ENCODE measurements at regions not wholly inside any gene's neighbourhood (a gene's known extent, or its start where the extent isn't known, plus 50 kb on each side); places are given as distances from the start of the nearest gene placed in this dataset.
"Not testable (repeated sequence)": the region's sequence is repeated elsewhere in the genome, so short reads cannot be mapped to it uniquely, and the experiment has no call there.

- ChIA-PET POLR2A (interaction anchor here (0.6 to 1.5 kb wide), 2 partner anchors 128 to 179 kb away, joined by 3 to 5 read pairs; no protein-coding TSS in a partner anchor), CTCF (no interaction called here)
- Mint-ChIP-seq H3K27me3 (no peaks in the 10 kb centered on the region), H3K4me3 (no peak overlapping the region), H3K9me3 (no peaks in the 10 kb centered on the region), H3K27ac (no peak overlapping the region), H3K36me3 (ENCODE audit: low read depth) (no peaks in the 10 kb centered on the region), H3K4me1 (peaks cover 16% of the 10 kb centered on the region)
- no peak for DNase-seq
Observed at GRCh38 chr3:187870360-187871203, 125.3 kb upstream of the BCL6 start.

GRCh38 chr3:187871204-187871591 is 125.9 kb upstream of the BCL6 start:
- ChIA-PET POLR2A (interaction anchor here (0.6 kb wide), 1 partner anchor 127 kb away, joined by 3 read pairs; no protein-coding TSS in a partner anchor), CTCF (no interaction called here)
- Mint-ChIP-seq H3K36me3 (ENCODE audit: low read depth) (no peaks in the 10 kb centered on the region), H3K27me3 (no peaks in the 10 kb centered on the region), H3K9me3 (no peaks in the 10 kb centered on the region), H3K4me3 (no peak overlapping the region), H3K27ac (no peak overlapping the region), H3K4me1 (peaks cover 16% of the 10 kb centered on the region)
- DNase-seq = no peak

- no peaks in the 10 kb centered on the region for H3K36me3 Mint-ChIP-seq (ENCODE audit: low read depth)
- H3K27ac Mint-ChIP-seq = no peak overlapping the region
- DNase-seq = no peak
- H3K4me1 Mint-ChIP-seq = peaks cover 16% of the 10 kb centered on the region
- H3K4me3 Mint-ChIP-seq = no peak overlapping the region
- ChIA-PET CTCF (no interaction called here), POLR2A (no interaction called here)
- no peaks in the 10 kb centered on the region for H3K27me3 Mint-ChIP-seq
- H3K9me3 Mint-ChIP-seq = no peaks in the 10 kb centered on the region
Observed at GRCh38 chr3:187871848-187872247, 126.6 kb upstream of the BCL6 start.

- no peak for DNase-seq
- Mint-ChIP-seq H3K27me3 (peaks cover 3% of the 10 kb centered on the region), H3K4me3 (no peak overlapping the region), H3K4me1 (peaks cover 16% of the 10 kb centered on the region), H3K9me3 (no peaks in the 10 kb centered on the region), H3K27ac (no peak overlapping the region), H3K36me3 (ENCODE audit: low read depth) (no peaks in the 10 kb centered on the region)
- ChIA-PET POLR2A (no interaction called here), CTCF (no interaction called here)
Observed at GRCh38 chr3:187873843-187874242, 128.6 kb upstream of the BCL6 start.

GRCh38 chr3:187875863-187876262 is 130.6 kb upstream of the BCL6 start:
- POLR2A ChIA-PET = no interaction called here

GRCh38 chr3:187878772-187879518 is 133.7 kb upstream of the BCL6 start:
- peaks cover 5% of the 10 kb centered on the region for H3K27me3 Mint-ChIP-seq
- H3K36me3 Mint-ChIP-seq (ENCODE audit: low read depth) = no peaks in the 10 kb centered on the region
- H3K4me3 Mint-ChIP-seq = no peak overlapping the region
- no peaks in the 10 kb centered on the region for H3K4me1 Mint-ChIP-seq
- ChIA-PET CTCF (no interaction called here), POLR2A (no interaction called here)
- H3K9me3 Mint-ChIP-seq = peaks cover 6% of the 10 kb centered on the region
- no peak overlapping the region for H3K27ac Mint-ChIP-seq
- DNase-seq = no peak

More at GRCh38 chr3:187875863-187876262, 130.6 kb upstream of the BCL6 start:
- CTCF ChIA-PET = no interaction called here
- peaks cover 5% of the 10 kb centered on the region for H3K4me1 Mint-ChIP-seq
- no peak overlapping the region for H3K4me3 Mint-ChIP-seq
- peaks cover 3% of the 10 kb centered on the region for H3K9me3 Mint-ChIP-seq
- H3K27ac Mint-ChIP-seq = no peak overlapping the region
- peaks cover 3% of the 10 kb centered on the region for H3K27me3 Mint-ChIP-seq
- DNase-seq = no peak
- no peaks in the 10 kb centered on the region for H3K36me3 Mint-ChIP-seq (ENCODE audit: low read depth)

- Mint-ChIP-seq H3K36me3 (ENCODE audit: low read depth) (no peaks in the 10 kb centered on the region), H3K27me3 (peaks cover 5% of the 10 kb centered on the region), H3K4me1 (no peaks in the 10 kb centered on the region), H3K9me3 (peaks cover 6% of the 10 kb centered on the region), H3K4me3 (no peak overlapping the region), H3K27ac (no peak overlapping the region)
- CTCF ChIA-PET = no interaction called here
- no peak for DNase-seq
- POLR2A ChIA-PET = no interaction called here
Observed at GRCh38 chr3:187880441-187880840, 135.2 kb upstream of the BCL6 start.

GRCh38 chr3:187880851-187881250 is 135.6 kb upstream of the BCL6 start:
- H3K27me3 Mint-ChIP-seq = peaks cover 5% of the 10 kb centered on the region
- no peak overlapping the region for H3K4me3 Mint-ChIP-seq
- POLR2A ChIA-PET = no interaction called here
- peaks cover 6% of the 10 kb centered on the region for H3K9me3 Mint-ChIP-seq
- CTCF ChIA-PET = no interaction called here
- DNase-seq = no peak
- no peaks in the 10 kb centered on the region for H3K36me3 Mint-ChIP-seq (ENCODE audit: low read depth)
- no peak overlapping the region for H3K27ac Mint-ChIP-seq
- no peaks in the 10 kb centered on the region for H3K4me1 Mint-ChIP-seq

GRCh38 chr3:187888701-187889100 is 143.4 kb upstream of the BCL6 start:
- POLR2A ChIA-PET = no interaction called here
- Mint-ChIP-seq H3K27ac (no peak overlapping the region), H3K27me3 (peaks cover 2% of the 10 kb centered on the region), H3K4me1 (peaks cover 9% of the 10 kb centered on the region), H3K4me3 (no peak overlapping the region), H3K9me3 (no peaks in the 10 kb centered on the region), H3K36me3 (ENCODE audit: low read depth) (no peaks in the 10 kb centered on the region)
- no peak for DNase-seq
- CTCF ChIA-PET = no interaction called here

GRCh38 chr3:187889106-187889505 is 143.8 kb upstream of the BCL6 start:
- POLR2A ChIA-PET = no interaction called here
- no peak overlapping the region for H3K27ac Mint-ChIP-seq
- no peak overlapping the region for H3K4me3 Mint-ChIP-seq
- DNase-seq = no peak
- H3K9me3 Mint-ChIP-seq = no peaks in the 10 kb centered on the region
- no peaks in the 10 kb centered on the region for H3K27me3 Mint-ChIP-seq
- peaks cover 9% of the 10 kb centered on the region for H3K4me1 Mint-ChIP-seq
- CTCF ChIA-PET = no interaction called here
- no peaks in the 10 kb centered on the region for H3K36me3 Mint-ChIP-seq (ENCODE audit: low read depth)

- Mint-ChIP-seq H3K9me3 (no peaks in the 10 kb centered on the region), H3K4me1 (peaks cover 9% of the 10 kb centered on the region), H3K27me3 (no peaks in the 10 kb centered on the region), H3K27ac (no peak overlapping the region), H3K36me3 (ENCODE audit: low read depth) (no peaks in the 10 kb centered on the region), H3K4me3 (no peak overlapping the region)
- ChIA-PET POLR2A (no interaction called here), CTCF (no interaction called here)
- DNase-seq = no peak
Observed at GRCh38 chr3:187889601-187890404, 144.5 kb upstream of the BCL6 start.

- H3K27me3 Mint-ChIP-seq; CTCF ChIA-PET; POLR2A ChIA-PET; H3K27ac Mint-ChIP-seq; H3K36me3 Mint-ChIP-seq (ENCODE audit: low read depth); H3K4me3 Mint-ChIP-seq; H3K4me1 Mint-ChIP-seq; DNase-seq; H3K9me3 Mint-ChIP-seq: not testable (repeated sequence)
Observed at GRCh38 chr3:187890405-187890752, 145.1 kb upstream of the BCL6 start.

- Mint-ChIP-seq H3K27ac (no peak overlapping the region), H3K9me3 (no peaks in the 10 kb centered on the region), H3K4me1 (peaks cover 1% of the 10 kb centered on the region), H3K27me3 (peaks cover 9% of the 10 kb centered on the region), H3K36me3 (ENCODE audit: low read depth) (no peaks in the 10 kb centered on the region), H3K4me3 (no peak overlapping the region)
- CTCF ChIA-PET = no interaction called here
- no peak for DNase-seq
- POLR2A ChIA-PET = no interaction called here
Observed at GRCh38 chr3:187896646-187897045, 151.4 kb upstream of the BCL6 start.
